Endodermal cell (in vitro differentiated cells): ENCODE measurements at regions not wholly inside any gene's neighbourhood (a gene's known extent, or its start where the extent isn't known, plus 50 kb on each side); places are given as distances from the start of the nearest gene placed in this dataset.

Source experiments
- DNase-seq: peaks from one replicate; pipeline ENCODE4 v3.0.0-alpha.2; 2017
- H3K27ac ChIP-seq: 2 replicates; pipeline ENCODE4 v1.5.1; 2013; ENCODE audit warnings: mild to moderate bottlenecking, low read depth, low read length, moderate library complexity
- H3K27me3 ChIP-seq: 2 replicates; pipeline ENCODE4 v1.6.1; 2013; ENCODE audit warnings: mild to moderate bottlenecking, low read length, moderate library complexity; ENCODE audit not compliant: insufficient read depth, control insufficient read depth, poor library complexity, severe bottlenecking
- H3K36me3 ChIP-seq: 2 replicates; pipeline ENCODE4 v1.7.0; 2013; ENCODE audit warnings: mild to moderate bottlenecking, low read length, moderate library complexity; ENCODE audit not compliant: control insufficient read depth, insufficient read depth
- H3K4me1 ChIP-seq: one replicate; pipeline ENCODE4 v1.7.0; 2013; ENCODE audit warnings: low read length; ENCODE audit not compliant: control insufficient read depth, insufficient read depth
- H3K4me3 ChIP-seq: 2 replicates; pipeline ENCODE4 v1.5.1; 2013; ENCODE audit warnings: mild to moderate bottlenecking, low read length, moderate library complexity
- H3K9ac ChIP-seq: 2 replicates; pipeline ENCODE4 v1.6.1; 2013; ENCODE audit warnings: mild to moderate bottlenecking, low read length, moderate library complexity; ENCODE audit not compliant: poor library complexity, severe bottlenecking; ENCODE audit errors: extremely low read depth
- H3K9me3 ChIP-seq: 2 replicates; pipeline ENCODE4 v1.6.1; 2013; ENCODE audit warnings: mild to moderate bottlenecking, low read length, moderate library complexity; ENCODE audit not compliant: control insufficient read depth
- H3K27ac Mint-ChIP-seq: 2 replicates; pipeline ENCODE4 v1.8.0; 2020; ENCODE audit warnings: mixed read lengths
- H3K27me3 Mint-ChIP-seq: 2 replicates; pipeline ENCODE4 v1.8.0; 2021; ENCODE audit warnings: mild to moderate bottlenecking, mixed read lengths; ENCODE audit not compliant: insufficient read depth
- H3K36me3 Mint-ChIP-seq: 2 replicates; pipeline ENCODE4 v1.8.0; 2020; ENCODE audit warnings: low read depth, mixed read lengths
- H3K4me1 Mint-ChIP-seq: 2 replicates; pipeline ENCODE4 v1.8.0; 2020; ENCODE audit warnings: mixed read lengths
- H3K4me3 Mint-ChIP-seq: 2 replicates; pipeline ENCODE4 v1.8.0; 2020; ENCODE audit warnings: mild to moderate bottlenecking, moderate library complexity, mixed read lengths
- H3K9me3 Mint-ChIP-seq: 2 replicates; pipeline ENCODE4 v1.8.0; 2020; ENCODE audit warnings: mild to moderate bottlenecking, mixed read lengths
- WGBS, 2 experiments: methylation state at CpG; one replicate each; pipeline versions ENCODE4 v1.1.5 to v1.1.7; 2013; ENCODE audit warnings: missing lambda C conversion rate in 2 of 2, mixed read lengths in 1 of 2; ENCODE audit not compliant: insufficient coverage in 1 of 2, insufficient read length in 1 of 2; 5-methylcytosine and 5-hydroxymethylcytosine counted together
- TF ChIP-seq, protein P1 (sequence below): fragments of 200-600 bp; sonication (generic); conservative IDR thresholded peaks from 2 replicates; pipeline ENCODE4 v1.5.0; 2021; ENCODE audit warnings: antibody characterized with exemption, mild to moderate bottlenecking

GRCh38 chr4:59938166-59938565 lies 1262.0 kb upstream of the ADGRL3 start:
- Histone ChIP-seq H3K9me3 (no peaks in the 10 kb centered on the region), H3K4me1 (no peaks in the 10 kb centered on the region), H3K9ac (no peak overlapping the region), H3K4me3 (no peak overlapping the region), H3K36me3 (no peaks in the 10 kb centered on the region), H3K27me3 (no peaks in the 10 kb centered on the region), H3K27ac (no peak overlapping the region)
- DNase-seq = no peak
- TF ChIP-seq, protein P1, sequence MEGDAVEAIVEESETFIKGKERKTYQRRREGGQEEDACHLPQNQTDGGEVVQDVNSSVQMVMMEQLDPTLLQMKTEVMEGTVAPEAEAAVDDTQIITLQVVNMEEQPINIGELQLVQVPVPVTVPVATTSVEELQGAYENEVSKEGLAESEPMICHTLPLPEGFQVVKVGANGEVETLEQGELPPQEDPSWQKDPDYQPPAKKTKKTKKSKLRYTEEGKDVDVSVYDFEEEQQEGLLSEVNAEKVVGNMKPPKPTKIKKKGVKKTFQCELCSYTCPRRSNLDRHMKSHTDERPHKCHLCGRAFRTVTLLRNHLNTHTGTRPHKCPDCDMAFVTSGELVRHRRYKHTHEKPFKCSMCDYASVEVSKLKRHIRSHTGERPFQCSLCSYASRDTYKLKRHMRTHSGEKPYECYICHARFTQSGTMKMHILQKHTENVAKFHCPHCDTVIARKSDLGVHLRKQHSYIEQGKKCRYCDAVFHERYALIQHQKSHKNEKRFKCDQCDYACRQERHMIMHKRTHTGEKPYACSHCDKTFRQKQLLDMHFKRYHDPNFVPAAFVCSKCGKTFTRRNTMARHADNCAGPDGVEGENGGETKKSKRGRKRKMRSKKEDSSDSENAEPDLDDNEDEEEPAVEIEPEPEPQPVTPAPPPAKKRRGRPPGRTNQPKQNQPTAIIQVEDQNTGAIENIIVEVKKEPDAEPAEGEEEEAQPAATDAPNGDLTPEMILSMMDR = no peak
- no peak overlapping the region for H3K27ac Mint-ChIP-seq
- no peaks in the 10 kb centered on the region for H3K27me3 Mint-ChIP-seq
- H3K9me3 Mint-ChIP-seq = no peaks in the 10 kb centered on the region
- no peak overlapping the region for H3K4me3 Mint-ChIP-seq
- H3K4me1 Mint-ChIP-seq = no peaks in the 10 kb centered on the region
- H3K36me3 Mint-ChIP-seq = no peaks in the 10 kb centered on the region
- 88 to 100% methylated on average over 1 of the region's 1 CpG for WGBS, 2 experiments

GRCh38 chr4:59945277-59945676 lies 1254.8 kb upstream of the ADGRL3 start:
- Histone ChIP-seq H3K36me3 (no peaks in the 10 kb centered on the region), H3K4me1 (no peaks in the 10 kb centered on the region), H3K9ac (no peak overlapping the region), H3K4me3 (no peak overlapping the region), H3K27ac (no peak overlapping the region), H3K27me3 (no peaks in the 10 kb centered on the region), H3K9me3 (no peaks in the 10 kb centered on the region)
- Mint-ChIP-seq H3K36me3 (no peaks in the 10 kb centered on the region), H3K27me3 (no peaks in the 10 kb centered on the region), H3K9me3 (no peaks in the 10 kb centered on the region), H3K27ac (no peak overlapping the region), H3K4me1 (no peaks in the 10 kb centered on the region), H3K4me3 (no peak overlapping the region)
- TF ChIP-seq, protein P1 = no peak
- no peak for DNase-seq
- WGBS, 2 experiments = 98 to 100% methylated on average over 1 to 2 of the region's 2 CpGs

DNA sequence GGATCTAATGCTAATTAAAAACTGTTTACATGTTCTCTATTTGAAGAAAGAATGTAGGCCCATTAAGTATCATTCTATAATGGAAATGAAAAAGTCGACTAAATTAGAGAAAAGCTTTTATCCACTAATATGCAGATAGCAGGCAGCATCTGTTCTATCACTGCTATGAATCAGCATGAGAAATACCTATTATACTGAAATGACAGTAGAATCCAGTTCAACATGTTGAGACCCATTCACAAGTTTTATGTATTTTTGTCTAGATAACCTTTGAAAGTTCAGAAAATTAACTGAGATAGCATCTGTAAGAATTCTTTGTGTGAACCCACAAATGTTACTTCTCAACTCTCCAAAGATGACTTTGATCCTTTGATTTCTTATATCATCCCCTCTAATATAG lies 1254.4 kb upstream of the ADGRL3 start:
- Histone ChIP-seq H3K4me1 (no peaks in the 10 kb centered on the region), H3K9me3 (no peaks in the 10 kb centered on the region), H3K27ac (no peak overlapping the region), H3K27me3 (no peaks in the 10 kb centered on the region), H3K9ac (no peak overlapping the region), H3K4me3 (no peak overlapping the region), H3K36me3 (no peaks in the 10 kb centered on the region)
- H3K4me1 Mint-ChIP-seq = no peaks in the 10 kb centered on the region
- WGBS, 2 experiments = 60 to 100% methylated on average over 1 of the region's 1 CpG
- TF ChIP-seq, protein P1 = no peak
- no peaks in the 10 kb centered on the region for H3K27me3 Mint-ChIP-seq
- H3K27ac Mint-ChIP-seq = no peak overlapping the region
- DNase-seq = no peak
- H3K9me3 Mint-ChIP-seq = no peaks in the 10 kb centered on the region
- no peak overlapping the region for H3K4me3 Mint-ChIP-seq
- H3K36me3 Mint-ChIP-seq = no peaks in the 10 kb centered on the region
